GM12878 (cell line): ENCODE measurements at regions not wholly inside any gene's neighbourhood (a gene's known extent, or its start where the extent isn't known, plus 50 kb on each side); places are given as distances from the start of the nearest gene placed in this dataset.

ENCODE experiments used
- ATAC-seq: fragments of 200-7000 bp; cut with Tn5 transposase; 3 replicates; pipeline ENCODE4 v1.9.1; 2020; ENCODE audit warnings: mild to moderate bottlenecking, moderate library complexity
- BruUV-seq: library from RNA; stranded (reverse); fragments of 400-500 nt; replicated peaks from 2 replicates; lab custom pipeline; 2021; lab: Mats Ljungman, UMichigan
- CTCF ChIA-PET: fragments of 300-600 bp; sonication (Branson Sonifier 250); formaldehyde crosslinking; extraction: SDS; loops from one replicate; lab custom pipeline; 2021; ENCODE audit warnings: inconsistent platforms; lab: Yijun Ruan, JAX
- POLR2A ChIA-PET: fragments of 350-600 bp; formaldehyde crosslinking; extraction: SDS; loops from one replicate; lab custom pipeline; 2021; ENCODE audit warnings: inconsistent platforms; lab: Charles Lee
- RAD21 ChIA-PET: fragments of 300-600 bp; sonication (Branson Sonifier 250); formaldehyde crosslinking; loops from one replicate; lab custom pipeline; 2023; ENCODE audit warnings: antibody characterized with exemption; ENCODE audit not compliant: unreplicated experiment; lab: Charles Lee
- SMC1A ChIA-PET: fragments of 300-600 bp; sonication (Branson Sonifier 250); formaldehyde crosslinking; loops from one replicate; lab custom pipeline; 2023; ENCODE audit not compliant: unreplicated experiment, uncharacterized antibody; lab: Charles Lee
- DNase-seq: peaks from one replicate; pipeline ENCODE4 v3.0.0-alpha.2; 2011; ENCODE audit warnings: low read depth, low spot score
- FAIRE-seq: peaks from 3 replicates; lab custom pipeline; 2011; peaks lifted over from hg19 to GRCh38; lab: Jason Lieb, UNC
- H2AFZ ChIP-seq: 2 replicates; pipeline ENCODE4 v1.6.0; 2011; ENCODE audit warnings: low read depth, low read length, control low read depth; ENCODE audit not compliant: control insufficient read depth
- H3K27ac ChIP-seq: 2 replicates; pipeline ENCODE4 v1.5.1; 2011; ENCODE audit warnings: control low read depth; ENCODE audit not compliant: control insufficient read depth, insufficient read depth
- H3K27me3 ChIP-seq, 2 experiments: replicated peaks in 1 of 2; 2 replicates each; pipeline versions ENCODE4 v1.6.0 to v1.6.1; 2011; ENCODE audit warnings: low read length in 1 of 2; ENCODE audit not compliant: control insufficient read depth in 2 of 2, insufficient read depth in 2 of 2
- H3K36me3 ChIP-seq, 2 experiments: 2 replicates each; pipeline ENCODE4 v1.5.1; 2011; ENCODE audit warnings: low read length in 1 of 2; ENCODE audit not compliant: control insufficient read depth in 2 of 2, insufficient read depth in 2 of 2
- H3K4me1 ChIP-seq: 2 replicates; pipeline ENCODE4 v1.6.1; 2011; ENCODE audit warnings: mild to moderate bottlenecking, low read length, moderate library complexity, mixed read lengths; ENCODE audit not compliant: control insufficient read depth, insufficient read depth
- H3K4me2 ChIP-seq: 2 replicates; pipeline ENCODE4 v1.6.0; 2011; ENCODE audit warnings: control low read depth; ENCODE audit not compliant: control insufficient read depth, insufficient read depth
- H3K4me3 ChIP-seq: fragments of 200-600 bp; sonication (generic); 2 replicates; pipeline ENCODE4 v1.5.1; 2016
- H3K79me2 ChIP-seq: 2 replicates; pipeline ENCODE4 v1.6.0; 2011; ENCODE audit warnings: low read length; ENCODE audit not compliant: control insufficient read depth, insufficient read depth
- H3K9ac ChIP-seq: 2 replicates; pipeline ENCODE4 v1.8.0; 2011; ENCODE audit warnings: low read length, control low read depth, mixed read lengths; ENCODE audit not compliant: control insufficient read depth, insufficient read depth
- H3K9me3 ChIP-seq: replicated peaks from 3 replicates; pipeline ENCODE4 v1.5.1; 2011; ENCODE audit warnings: mild to moderate bottlenecking, low read length; ENCODE audit not compliant: control insufficient read depth, insufficient read depth
- H4K20me1 ChIP-seq: 2 replicates; pipeline ENCODE4 v1.6.0; 2011; ENCODE audit not compliant: control insufficient read depth, insufficient read depth
- CHD4 ChIP-seq: fragments of 200-600 bp; sonication (generic); IDR thresholded peaks from 2 replicates; pipeline ENCODE4 v1.6.1; 2016; ENCODE audit warnings: mild to moderate bottlenecking
- DPF2 ChIP-seq: fragments of 450-650 bp; IDR thresholded peaks from 2 replicates; pipeline ENCODE4 v1.6.1; 2017; ENCODE audit warnings: mild to moderate bottlenecking
- HCFC1 ChIP-seq: fragments of 150-350 bp; IDR thresholded peaks from 2 replicates; pipeline ENCODE4 v1.6.1; 2014; ENCODE audit warnings: low read length
- HDGF ChIP-seq: fragments of 450-650 bp; IDR thresholded peaks from 2 replicates; pipeline ENCODE4 v1.6.1; 2016; ENCODE audit warnings: antibody characterized with exemption
- KLF5 ChIP-seq: fragments of 450-650 bp; IDR thresholded peaks from 2 replicates; pipeline ENCODE4 v1.6.1; 2014; ENCODE audit warnings: mild to moderate bottlenecking; ENCODE audit not compliant: partially characterized antibody
- SIN3A ChIP-seq: IDR thresholded peaks from 2 replicates; pipeline ENCODE4 v1.6.1; 2012; ENCODE audit warnings: low read depth, low read length, improper control_type of control experiment
- SIX5 ChIP-seq: IDR thresholded peaks from 2 replicates; pipeline ENCODE4 v1.6.1; 2011; ENCODE audit warnings: mild to moderate bottlenecking, low read depth, low read length, moderate library complexity; ENCODE audit not compliant: severe bottlenecking
- SP1 ChIP-seq: IDR thresholded peaks from one replicate; pipeline ENCODE4 v1.6.1; 2011; ENCODE audit warnings: low read depth, low read length
- SRF ChIP-seq, 2 experiments: IDR thresholded peaks; 2 replicates each; pipeline ENCODE4 v1.6.1; 2011; ENCODE audit warnings: low read depth in 2 of 2, low read length in 2 of 2, mild to moderate bottlenecking in 1 of 2, moderate library complexity in 1 of 2
- WRNIP1 ChIP-seq: IDR thresholded peaks from 2 replicates; pipeline ENCODE4 v1.6.1; 2011; ENCODE audit warnings: low read depth, low read length, improper control_type of control experiment, borderline replicate concordance
- WGBS: methylation state at CpG from one replicate; pipeline ENCODE4 v1.1.6; 2016; ENCODE audit warnings: low lambda C conversion rate; ENCODE audit not compliant: insufficient replicate concordance, insufficient coverage; ENCODE audit errors: missing lambda C conversion rate; 5-methylcytosine and 5-hydroxymethylcytosine counted together
- in situ Hi-C: fragments of 300-500 bp; cut with MboI; formaldehyde crosslinking; loops from 9 replicates; pipeline ENCODE4 v1.14.3; 2018; ENCODE audit warnings: mixed read lengths
- intact Hi-C: fragments of 100-400 bp; cut with micrococcal nuclease; formaldehyde crosslinking; loops from one replicate; pipeline ENCODE4 v1.14.2; 2022; ENCODE audit not compliant: unreplicated experiment
- TF ChIP-seq, protein P1 (sequence below): fragments of 450-650 bp; IDR thresholded peaks from 2 replicates; pipeline ENCODE4 v1.6.1; 2014; ENCODE audit warnings: mild to moderate bottlenecking
- TF ChIP-seq, protein P2 (sequence below): fragments of 450-650 bp; formaldehyde crosslinking; IDR thresholded peaks from 2 replicates; pipeline ENCODE4 v1.5.0; 2022; ENCODE audit warnings: mild to moderate bottlenecking, missing genetic modification characterization
- TF ChIP-seq, protein P3 (sequence below): IDR thresholded peaks from 2 replicates; pipeline ENCODE4 v1.6.1; 2011; ENCODE audit warnings: low read depth, mild to moderate bottlenecking, low read length, moderate library complexity, borderline replicate concordance; ENCODE audit errors: extremely low read depth

DNA sequence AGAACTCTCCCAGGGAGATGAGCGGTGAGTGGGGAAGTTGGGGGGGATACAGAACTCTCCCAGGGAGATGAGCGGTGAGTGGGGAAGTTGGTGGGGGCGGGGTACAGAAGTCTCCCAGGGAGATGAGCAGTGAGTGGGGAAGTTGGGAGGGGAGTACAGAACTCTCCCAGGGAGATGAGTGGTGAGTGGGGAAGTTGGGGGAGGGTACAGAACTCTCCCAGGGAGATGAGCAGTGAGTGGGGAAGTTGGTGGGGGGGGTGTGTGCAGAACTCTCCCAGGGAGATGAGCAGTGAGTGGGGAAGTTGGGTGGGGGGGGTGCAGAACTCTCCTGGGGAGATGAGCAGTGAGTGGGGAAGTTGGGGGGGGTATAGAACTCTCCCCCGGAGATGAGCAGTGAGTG lies 186.5 kb downstream of the SHANK2 start:
- DNase-seq, result no peak
- TF ChIP-seq KLF5 (no peak), HDGF (no peak), HCFC1 (no peak)
- TF ChIP-seq, protein P1, sequence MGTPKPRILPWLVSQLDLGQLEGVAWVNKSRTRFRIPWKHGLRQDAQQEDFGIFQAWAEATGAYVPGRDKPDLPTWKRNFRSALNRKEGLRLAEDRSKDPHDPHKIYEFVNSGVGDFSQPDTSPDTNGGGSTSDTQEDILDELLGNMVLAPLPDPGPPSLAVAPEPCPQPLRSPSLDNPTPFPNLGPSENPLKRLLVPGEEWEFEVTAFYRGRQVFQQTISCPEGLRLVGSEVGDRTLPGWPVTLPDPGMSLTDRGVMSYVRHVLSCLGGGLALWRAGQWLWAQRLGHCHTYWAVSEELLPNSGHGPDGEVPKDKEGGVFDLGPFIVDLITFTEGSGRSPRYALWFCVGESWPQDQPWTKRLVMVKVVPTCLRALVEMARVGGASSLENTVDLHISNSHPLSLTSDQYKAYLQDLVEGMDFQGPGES, result no peak
- Histone ChIP-seq H2AFZ (no peak overlapping the region), H3K4me2 (no peak overlapping the region), H3K36me3 (no peaks in the 10 kb centered on the region), H4K20me1 (no peaks in the 10 kb centered on the region), H3K9ac (no peak overlapping the region), H3K4me1 (no peaks in the 10 kb centered on the region), H3K27me3 (no peaks in the 10 kb centered on the region), H3K79me2 (no peaks in the 10 kb centered on the region), H3K27ac (no peak overlapping the region), H3K9me3 (no peaks in the 10 kb centered on the region; the same call in 2 of the 3 replicates), H3K4me3 (no peak overlapping the region)
- no TSS peak for BruUV-seq
- RAD21 ChIA-PET, result no interaction called here
- intact Hi-C loops (no loop called here), in situ Hi-C loops (no loop called here)
- CTCF ChIA-PET, result no interaction called here
- POLR2A ChIA-PET, result no interaction called here
- SMC1A ChIA-PET, result no interaction called here
- WGBS, result 0% methylated on average over 3 of the region's 4 CpGs
- no peak for FAIRE-seq
- no peak for ATAC-seq

DNA sequence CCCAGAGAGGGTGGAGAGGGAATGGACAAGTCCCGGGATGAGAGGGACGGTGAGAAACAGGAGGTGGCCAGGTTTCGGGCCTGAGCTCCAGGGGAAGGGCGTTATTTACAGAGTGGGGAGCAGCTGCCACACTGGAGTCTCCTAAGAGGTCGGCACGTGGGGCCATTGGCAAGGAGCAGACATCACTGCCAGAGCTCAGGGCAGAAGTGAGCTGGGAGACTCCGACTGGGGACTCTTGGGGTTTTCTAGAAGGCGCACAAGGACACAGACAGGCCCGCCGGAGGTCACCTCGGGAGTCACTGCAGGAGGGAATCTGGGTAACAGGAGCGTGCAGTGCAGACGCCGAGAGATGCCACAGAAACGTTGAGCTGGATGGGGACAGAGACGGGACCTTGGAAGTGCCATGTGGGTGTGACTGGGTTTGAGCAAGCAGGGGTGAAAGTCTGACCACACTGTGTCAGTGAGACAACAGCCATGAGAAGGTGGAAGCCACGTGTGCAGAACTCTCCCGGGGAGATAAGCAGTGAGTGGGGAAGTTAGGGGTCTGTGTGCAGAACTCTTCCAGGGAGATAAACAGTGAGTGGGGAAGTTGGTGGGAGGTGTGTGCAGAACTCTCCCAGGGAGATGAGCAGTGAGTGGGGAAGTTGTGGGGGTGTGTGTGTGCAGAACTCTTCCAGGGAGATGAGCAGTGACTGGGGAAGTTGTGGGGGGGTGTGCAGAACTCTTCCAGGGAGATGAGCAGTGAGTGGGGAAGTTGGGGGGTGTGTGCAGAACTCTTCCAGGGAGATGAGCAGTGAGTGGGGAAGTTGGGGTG lies 187.5 kb downstream of the SHANK2 start:
- ATAC-seq (no peak), DNase-seq (no peak), FAIRE-seq (no peak)
- H3K9ac ChIP-seq, result no peak overlapping the region
- H3K4me2 ChIP-seq, result no peak overlapping the region
- ChIA-PET RAD21 (no interaction called here), CTCF (no interaction called here), SMC1A (no interaction called here), POLR2A (no interaction called here)
- H3K27me3 ChIP-seq, result no peaks in the 10 kb centered on the region
- no peaks in the 10 kb centered on the region; the same call in 2 of the 3 replicates for H3K9me3 ChIP-seq
- no TSS peak for BruUV-seq
- H3K79me2 ChIP-seq, result no peaks in the 10 kb centered on the region
- H3K27ac ChIP-seq, result no peak overlapping the region
- no peaks in the 10 kb centered on the region for H3K4me1 ChIP-seq
- intact Hi-C loops (no loop called here), in situ Hi-C loops (no loop called here)
- WGBS, result 17% methylated on average over 17 of the region's 18 CpGs
- no peaks in the 10 kb centered on the region for H4K20me1 ChIP-seq
- H3K36me3 ChIP-seq, result no peaks in the 10 kb centered on the region
- no peak overlapping the region for H3K4me3 ChIP-seq
- H2AFZ ChIP-seq, result no peak overlapping the region
- TF ChIP-seq, protein P2, sequence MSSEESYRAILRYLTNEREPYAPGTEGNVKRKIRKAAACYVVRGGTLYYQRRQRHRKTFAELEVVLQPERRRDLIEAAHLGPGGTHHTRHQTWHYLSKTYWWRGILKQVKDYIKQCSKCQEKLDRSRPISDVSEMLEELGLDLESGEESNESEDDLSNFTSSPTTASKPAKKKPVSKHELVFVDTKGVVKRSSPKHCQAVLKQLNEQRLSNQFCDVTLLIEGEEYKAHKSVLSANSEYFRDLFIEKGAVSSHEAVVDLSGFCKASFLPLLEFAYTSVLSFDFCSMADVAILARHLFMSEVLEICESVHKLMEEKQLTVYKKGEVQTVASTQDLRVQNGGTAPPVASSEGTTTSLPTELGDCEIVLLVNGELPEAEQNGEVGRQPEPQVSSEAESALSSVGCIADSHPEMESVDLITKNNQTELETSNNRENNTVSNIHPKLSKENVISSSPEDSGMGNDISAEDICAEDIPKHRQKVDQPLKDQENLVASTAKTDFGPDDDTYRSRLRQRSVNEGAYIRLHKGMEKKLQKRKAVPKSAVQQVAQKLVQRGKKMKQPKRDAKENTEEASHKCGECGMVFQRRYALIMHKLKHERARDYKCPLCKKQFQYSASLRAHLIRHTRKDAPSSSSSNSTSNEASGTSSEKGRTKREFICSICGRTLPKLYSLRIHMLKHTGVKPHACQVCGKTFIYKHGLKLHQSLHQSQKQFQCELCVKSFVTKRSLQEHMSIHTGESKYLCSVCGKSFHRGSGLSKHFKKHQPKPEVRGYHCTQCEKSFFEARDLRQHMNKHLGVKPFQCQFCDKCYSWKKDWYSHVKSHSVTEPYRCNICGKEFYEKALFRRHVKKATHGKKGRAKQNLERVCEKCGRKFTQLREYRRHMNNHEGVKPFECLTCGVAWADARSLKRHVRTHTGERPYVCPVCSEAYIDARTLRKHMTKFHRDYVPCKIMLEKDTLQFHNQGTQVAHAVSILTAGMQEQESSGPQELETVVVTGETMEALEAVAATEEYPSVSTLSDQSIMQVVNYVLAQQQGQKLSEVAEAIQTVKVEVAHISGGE, result no peak
- TF ChIP-seq SIN3A (no peak), SIX5 (no peak), SRF (IDR thresholded peaks at IDR 0.05; ENCODE audit: low read depth in 2 of 2, low read length in 2 of 2) (no peak), DPF2 (no peak), SP1 (no peak), CHD4 (no peak), WRNIP1 (no peak)
- TF ChIP-seq, protein P3, sequence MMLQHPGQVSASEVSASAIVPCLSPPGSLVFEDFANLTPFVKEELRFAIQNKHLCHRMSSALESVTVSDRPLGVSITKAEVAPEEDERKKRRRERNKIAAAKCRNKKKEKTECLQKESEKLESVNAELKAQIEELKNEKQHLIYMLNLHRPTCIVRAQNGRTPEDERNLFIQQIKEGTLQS, result no peak
